ENCODE measurements at regions not wholly inside any gene's neighbourhood (a gene's known extent, or its start where the extent isn't known, plus 50 kb on each side); places are given as distances from the start of the nearest gene placed in this dataset.

DNA sequence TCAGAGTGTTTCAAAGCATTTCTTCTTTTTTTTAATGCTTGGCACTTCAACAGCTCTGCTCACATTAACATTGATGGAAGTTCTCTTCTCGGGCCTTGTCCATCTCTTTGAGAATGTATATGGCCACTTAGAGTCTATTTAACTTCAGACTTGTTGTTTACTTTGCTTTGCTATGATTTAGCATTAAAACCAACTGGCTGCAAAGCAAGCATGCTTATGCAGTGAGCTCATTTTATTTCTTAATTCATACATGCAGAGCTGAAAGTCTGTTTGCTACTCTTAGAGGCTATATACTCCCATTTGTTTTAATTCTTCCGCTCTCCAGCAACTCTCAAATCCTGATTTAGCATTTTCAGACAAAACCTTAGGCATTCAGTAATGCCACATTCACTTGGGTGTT lies 107.6 kb upstream of the PACRGL start:
- Histone ChIP-seq H3K4me1 (replicated peaks in 1 of 2) (no peaks in the 10 kb centered on the region), H3K27me3 (no peaks in the 10 kb centered on the region), H3K9me3 (replicated peaks in 1 of 3) (no peaks in the 10 kb centered on the region), H3K36me3 (replicated peaks in 1 of 2) (no peaks in the 10 kb centered on the region), H3K4me3 (no peak overlapping the region), H3K27ac (no peak overlapping the region)
- no peak for DNase-seq
- WGBS, 4 donors, result 77 to 88% (median 82%) methylated on average over 2 of the region's 2 CpGs
- no peak for TF ChIP-seq POLR2A (IDR thresholded peaks at IDR 0.05)
- TF ChIP-seq, protein P1, sequence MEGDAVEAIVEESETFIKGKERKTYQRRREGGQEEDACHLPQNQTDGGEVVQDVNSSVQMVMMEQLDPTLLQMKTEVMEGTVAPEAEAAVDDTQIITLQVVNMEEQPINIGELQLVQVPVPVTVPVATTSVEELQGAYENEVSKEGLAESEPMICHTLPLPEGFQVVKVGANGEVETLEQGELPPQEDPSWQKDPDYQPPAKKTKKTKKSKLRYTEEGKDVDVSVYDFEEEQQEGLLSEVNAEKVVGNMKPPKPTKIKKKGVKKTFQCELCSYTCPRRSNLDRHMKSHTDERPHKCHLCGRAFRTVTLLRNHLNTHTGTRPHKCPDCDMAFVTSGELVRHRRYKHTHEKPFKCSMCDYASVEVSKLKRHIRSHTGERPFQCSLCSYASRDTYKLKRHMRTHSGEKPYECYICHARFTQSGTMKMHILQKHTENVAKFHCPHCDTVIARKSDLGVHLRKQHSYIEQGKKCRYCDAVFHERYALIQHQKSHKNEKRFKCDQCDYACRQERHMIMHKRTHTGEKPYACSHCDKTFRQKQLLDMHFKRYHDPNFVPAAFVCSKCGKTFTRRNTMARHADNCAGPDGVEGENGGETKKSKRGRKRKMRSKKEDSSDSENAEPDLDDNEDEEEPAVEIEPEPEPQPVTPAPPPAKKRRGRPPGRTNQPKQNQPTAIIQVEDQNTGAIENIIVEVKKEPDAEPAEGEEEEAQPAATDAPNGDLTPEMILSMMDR (IDR thresholded peaks at IDR 0.05), result no peak
- intact Hi-C loops (cut with DNase I), result no loop called here

DNA sequence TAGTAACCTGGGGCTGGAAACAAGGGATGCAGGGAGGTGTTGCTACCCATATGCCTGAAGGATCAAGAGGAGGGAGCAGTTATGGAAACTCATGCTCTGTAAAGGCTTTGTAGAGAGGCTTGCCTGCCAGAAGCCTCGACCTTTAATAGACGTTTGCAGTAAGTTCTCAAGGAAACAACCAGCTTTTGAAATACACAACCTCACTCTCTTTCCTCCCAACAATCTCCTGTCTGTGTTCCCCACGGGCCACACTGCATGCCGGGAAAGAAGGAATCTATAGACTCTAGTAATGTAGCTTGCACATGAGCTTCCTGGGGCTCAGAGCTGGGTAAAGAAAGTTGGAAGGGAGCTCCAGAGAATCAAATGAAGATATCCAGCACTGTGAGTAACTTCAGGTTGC lies 101.6 kb upstream of the PACRGL start:
- Histone ChIP-seq H3K27me3 (no peaks in the 10 kb centered on the region), H3K4me1 (replicated peaks in 1 of 2) (no peaks in the 10 kb centered on the region), H3K27ac (no peak overlapping the region), H3K36me3 (replicated peaks in 1 of 2) (no peaks in the 10 kb centered on the region), H3K4me3 (no peak overlapping the region), H3K9me3 (replicated peaks in 1 of 3) (no peaks in the 10 kb centered on the region)
- DNase-seq, result no peak
- TF ChIP-seq, protein P1 (IDR thresholded peaks at IDR 0.05), result no peak
- TF ChIP-seq POLR2A (IDR thresholded peaks at IDR 0.05), result no peak
- intact Hi-C loops (cut with DNase I), result no loop called here
- WGBS, 4 donors, result 74 to 87% (median 78%) methylated on average over 4 of the region's 4 CpGs

DNA sequence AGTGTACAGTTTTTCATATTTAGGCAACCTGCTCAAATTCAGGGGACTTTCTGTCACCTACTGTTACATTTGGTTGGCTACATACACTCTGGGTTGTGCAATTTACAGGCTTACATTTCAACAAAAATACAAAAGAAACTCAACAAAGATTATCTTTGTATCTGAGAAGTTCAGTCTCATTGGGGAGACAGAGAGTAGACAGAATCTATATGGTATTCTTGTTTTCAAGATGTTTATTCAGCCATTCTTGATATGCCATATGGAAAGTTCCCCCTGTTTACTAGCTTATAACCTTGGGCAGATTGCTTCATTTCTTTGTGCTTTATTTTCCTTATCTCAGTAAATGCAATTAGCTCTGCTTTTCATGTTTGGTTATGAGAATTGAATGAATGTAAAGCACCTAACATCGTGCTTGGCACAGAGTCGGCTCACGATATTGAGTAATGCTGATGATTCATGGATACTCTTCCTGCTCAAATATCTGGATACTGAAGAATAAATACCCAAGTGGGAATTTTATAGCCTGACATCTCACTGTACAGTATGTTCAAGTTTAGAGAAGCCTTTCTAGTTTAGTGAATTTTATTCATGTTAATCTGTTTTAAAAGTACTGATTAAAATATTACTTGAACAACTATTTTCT lies 96.5 kb upstream of the PACRGL start:
- intact Hi-C loops (cut with DNase I), result no loop called here
- Histone ChIP-seq H3K27me3 (no peaks in the 10 kb centered on the region), H3K4me1 (replicated peaks in 1 of 2) (no peaks in the 10 kb centered on the region), H3K36me3 (replicated peaks in 1 of 2) (no peaks in the 10 kb centered on the region), H3K4me3 (no peak overlapping the region), H3K9me3 (replicated peaks in 1 of 3) (no peaks in the 10 kb centered on the region), H3K27ac (no peak overlapping the region)
- TF ChIP-seq, protein P1 (IDR thresholded peaks at IDR 0.05), result no peak
- no peak for TF ChIP-seq POLR2A (IDR thresholded peaks at IDR 0.05)
- DNase-seq, result peak in 1 of 7 donors; percentile 9
- WGBS, 4 donors, result 30 to 51% (median 39%) methylated on average over 3 of the region's 3 CpGs

DNA sequence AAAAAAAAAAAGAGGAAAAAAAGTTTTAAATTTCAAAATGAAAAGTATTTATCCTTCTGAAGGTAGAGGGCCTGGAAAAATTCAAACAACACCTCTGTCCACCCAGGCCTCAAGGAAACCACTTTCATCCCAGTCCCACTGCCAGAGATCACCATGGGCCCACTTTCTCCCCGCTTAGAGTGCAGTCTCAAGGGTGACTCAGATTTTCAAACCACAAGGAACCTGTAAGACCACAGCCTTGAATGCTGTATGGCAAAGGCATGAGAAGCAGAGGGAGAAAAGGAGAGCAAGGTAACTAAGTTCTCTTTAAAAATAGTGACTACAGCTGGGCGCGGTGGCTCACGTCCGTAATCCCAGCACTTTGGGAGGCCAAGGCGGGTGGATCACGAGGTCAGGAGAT lies 87.9 kb upstream of the PACRGL start:
- peaks cover 0 to under 1% of the 10 kb centered on the region in 2 donors for H3K4me1 ChIP-seq (replicated peaks in 1 of 2)
- DNase-seq, result no peak
- no peak overlapping the region for H3K27ac ChIP-seq
- H3K27me3 ChIP-seq, result no peaks in the 10 kb centered on the region
- no peak for TF ChIP-seq POLR2A (IDR thresholded peaks at IDR 0.05)
- TF ChIP-seq, protein P1 (IDR thresholded peaks at IDR 0.05), result no peak
- H3K4me3 ChIP-seq, result no peak overlapping the region
- intact Hi-C loops (cut with DNase I), result no loop called here
- H3K36me3 ChIP-seq (replicated peaks in 1 of 2), result peaks cover 0 to 7% of the 10 kb centered on the region in 2 donors
- H3K9me3 ChIP-seq (replicated peaks in 1 of 3), result no peaks in the 10 kb centered on the region
- 80 to 96% (median 93%) methylated on average over 7 of the region's 7 CpGs for WGBS, 4 donors
